GM18909 (cell line): ENCODE measurements at regions not wholly inside any gene's neighbourhood (a gene's known extent, or its start where the extent isn't known, plus 50 kb on each side); places are given as distances from the start of the nearest gene placed in this dataset.

ENCODE experiments used
- ATAC-seq: cut with Tn5 transposase; IDR thresholded peaks from one replicate; pipeline ENCODE4 v1.9.1; 2021; ENCODE audit warnings: mild to moderate bottlenecking; ENCODE audit not compliant: unreplicated experiment, poor library complexity

DNA sequence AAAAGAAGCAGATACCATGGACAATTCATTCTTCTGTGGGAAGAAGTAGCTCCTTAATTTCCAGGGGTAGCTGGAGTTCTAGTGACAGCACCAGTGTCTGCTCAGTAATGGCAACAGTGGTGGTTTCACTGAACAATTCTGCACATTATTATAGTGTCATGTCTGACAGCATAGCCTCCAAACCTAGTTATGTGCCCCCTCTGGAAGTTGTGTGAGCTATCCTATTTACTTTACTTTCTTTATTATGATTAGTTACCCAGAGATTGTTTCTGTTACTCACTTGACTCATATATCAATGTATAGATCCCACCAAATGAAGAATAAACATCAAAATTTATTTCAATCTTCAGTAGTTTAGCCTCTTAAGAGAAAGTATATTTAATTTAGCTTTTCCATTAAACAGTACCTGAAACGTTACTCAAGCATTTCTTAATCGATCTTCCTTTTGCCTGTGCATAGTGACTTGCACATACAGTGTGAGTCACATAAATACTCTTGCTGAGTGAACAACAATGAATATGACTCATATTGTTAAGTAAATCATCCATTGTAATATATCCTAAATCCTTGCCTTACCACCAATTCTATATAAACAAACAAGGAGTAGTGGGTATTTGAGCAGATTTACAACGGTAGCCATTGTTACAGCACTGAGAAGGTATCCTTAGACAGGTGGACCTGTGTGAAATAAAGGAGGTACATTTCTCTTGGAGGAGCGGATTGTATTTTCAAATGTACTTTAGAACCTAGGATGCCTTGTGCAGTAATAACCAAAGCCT is 534.7 kb downstream of the ANKRD50 start:
- no peak for ATAC-seq

DNA sequence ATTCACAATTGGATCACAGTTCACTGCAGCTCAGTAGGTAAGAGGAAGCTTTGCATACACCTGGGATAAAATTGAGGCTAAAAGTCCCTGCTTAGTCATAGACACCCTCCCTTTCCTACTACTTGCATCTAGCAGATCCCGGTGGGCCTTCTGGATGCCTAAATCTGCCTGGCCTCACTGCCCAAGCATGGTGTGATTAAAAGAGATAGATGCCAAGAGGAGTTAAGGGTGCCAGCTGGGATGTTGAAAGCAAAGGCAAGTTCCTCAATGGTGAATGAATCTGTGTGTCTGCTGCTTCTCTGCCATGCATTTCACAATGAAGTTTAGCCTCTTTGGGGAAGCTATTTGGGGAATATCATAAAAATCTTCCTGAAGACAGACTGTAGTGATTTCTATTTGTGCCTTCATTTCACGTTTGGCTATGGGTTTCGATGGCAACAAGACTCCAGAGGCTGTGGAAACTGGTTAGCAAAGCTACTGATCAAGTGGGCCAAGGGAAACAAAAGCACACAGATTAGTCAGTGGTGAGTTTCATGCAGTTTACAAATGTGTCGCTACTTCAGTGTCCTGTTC is 534.0 kb downstream of the ANKRD50 start:
- ATAC-seq = no peak

DNA sequence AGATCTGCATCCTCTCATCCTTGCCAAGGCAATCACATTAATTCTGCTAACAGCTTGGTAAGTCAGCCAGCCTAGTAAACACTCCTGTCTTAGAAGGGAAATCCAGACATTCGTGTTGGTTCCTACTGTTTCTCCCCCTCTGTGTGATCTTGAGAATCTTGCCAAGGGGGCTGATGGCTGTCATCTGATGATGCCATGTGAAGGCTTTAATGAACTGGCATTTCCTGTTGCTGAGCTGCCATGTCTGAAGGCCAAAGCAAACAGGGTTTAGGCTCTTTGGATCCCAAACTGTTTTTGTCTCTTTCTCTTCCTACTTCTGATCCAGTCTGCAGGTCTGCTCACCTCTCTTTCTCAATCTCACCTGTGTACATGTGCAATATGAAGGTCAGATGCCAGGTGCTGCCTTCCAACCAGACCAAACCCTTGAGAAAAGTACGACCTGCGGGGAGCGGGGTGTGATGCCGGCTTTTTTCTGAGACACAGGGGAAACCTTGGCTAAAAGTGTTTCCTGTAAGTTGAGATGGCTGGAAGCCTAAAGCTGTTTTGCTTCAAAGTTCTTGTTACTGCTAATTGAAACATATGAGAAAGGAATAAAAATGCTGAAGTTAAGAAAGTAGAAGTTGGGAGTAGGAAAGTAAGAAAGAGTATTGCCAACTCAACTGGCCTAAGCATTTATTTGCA is 532.9 kb downstream of the ANKRD50 start:
- no peak for ATAC-seq

DNA sequence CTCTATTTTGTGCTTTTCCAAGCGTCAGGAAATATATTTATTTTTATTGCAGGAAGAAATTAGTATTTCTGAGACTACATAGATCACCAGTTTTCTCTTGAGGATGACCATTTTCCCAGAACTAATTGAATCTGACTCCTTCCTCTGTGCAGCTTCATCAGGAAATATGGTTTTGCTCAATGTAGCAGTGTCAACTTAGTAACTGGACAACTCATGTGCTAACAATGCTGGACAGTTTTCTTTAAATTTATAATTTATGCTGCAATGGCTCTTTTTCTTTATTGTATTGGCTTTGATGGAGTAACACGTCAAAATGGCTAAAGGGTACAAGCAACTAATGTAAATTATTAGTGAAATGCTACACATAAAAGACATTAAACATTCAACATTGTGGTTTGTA is 531.5 kb downstream of the ANKRD50 start:
- no peak for ATAC-seq

DNA sequence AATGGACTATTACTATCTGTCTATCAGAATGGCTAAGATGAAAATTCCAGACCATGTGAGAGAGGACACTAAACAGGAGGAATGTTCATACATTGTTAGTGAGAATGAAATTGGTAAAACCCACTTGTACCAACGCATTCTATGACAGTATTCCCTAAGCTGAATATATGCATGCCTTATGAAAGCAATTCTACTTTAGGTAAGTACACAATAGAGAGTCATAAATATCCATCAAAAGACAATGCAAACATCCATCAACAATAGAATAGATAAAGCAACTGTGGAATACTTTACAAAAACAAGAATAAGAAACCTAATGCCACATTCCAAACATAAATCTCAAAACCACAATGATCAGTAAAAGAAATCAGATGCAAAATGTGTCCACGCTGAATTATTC is 529.3 kb downstream of the ANKRD50 start:
- no peak for ATAC-seq

DNA sequence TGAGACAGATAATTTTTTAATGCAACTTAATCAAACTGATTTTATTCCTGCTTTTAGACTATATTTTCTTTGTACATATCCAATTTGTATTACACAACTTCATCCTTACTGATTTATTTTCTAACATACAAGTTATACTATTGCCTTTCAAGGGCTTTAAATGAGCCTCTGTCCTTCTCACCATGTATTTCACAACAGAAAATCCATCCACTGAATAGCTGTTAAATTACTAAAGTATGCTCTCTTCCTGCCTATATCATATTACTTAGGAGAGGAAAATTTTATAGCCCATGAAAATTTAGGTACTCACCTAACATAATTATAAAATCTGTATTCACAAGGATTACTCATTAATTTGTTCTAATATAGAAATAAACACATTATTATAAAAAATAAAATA is 528.6 kb downstream of the ANKRD50 start:
- ATAC-seq = no peak

DNA sequence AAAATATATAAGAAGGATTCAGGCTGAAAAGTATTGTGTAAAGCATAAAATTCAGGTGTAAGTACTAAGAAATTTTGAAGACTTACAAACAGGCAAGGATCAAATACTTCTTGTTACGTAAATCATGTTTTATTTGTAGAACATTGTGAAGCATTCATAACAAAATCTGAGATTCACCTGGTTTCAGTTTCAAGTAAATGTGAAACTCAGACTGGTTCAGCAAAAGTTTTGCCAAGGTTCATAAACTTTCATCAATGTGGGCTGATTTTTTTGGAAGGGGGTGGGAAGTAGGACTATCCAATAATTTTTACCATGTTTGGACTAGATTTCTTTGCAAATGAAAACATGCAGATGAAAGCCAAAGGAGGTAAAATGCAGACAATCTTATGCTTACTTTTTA is 527.7 kb downstream of the ANKRD50 start:
- no peak for ATAC-seq

DNA sequence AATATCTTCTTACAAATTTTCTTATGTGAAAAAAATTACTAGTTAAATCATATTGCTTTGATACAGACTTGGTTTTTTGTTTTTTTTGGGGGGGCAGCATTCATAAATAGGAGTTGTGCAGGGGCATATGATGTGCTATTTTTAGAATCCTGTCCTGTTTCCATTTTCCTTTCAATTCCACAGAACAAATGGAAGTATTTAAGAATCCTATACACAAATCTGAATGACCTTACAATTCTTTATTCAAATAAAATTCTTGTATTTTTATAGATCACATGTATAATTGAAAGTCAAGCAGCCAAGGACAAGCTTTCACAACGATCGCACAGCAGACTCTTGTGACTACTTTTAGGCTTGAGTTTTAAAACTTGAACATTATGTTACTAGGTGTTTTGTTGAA is 523.9 kb downstream of the ANKRD50 start:
- no peak for ATAC-seq

DNA sequence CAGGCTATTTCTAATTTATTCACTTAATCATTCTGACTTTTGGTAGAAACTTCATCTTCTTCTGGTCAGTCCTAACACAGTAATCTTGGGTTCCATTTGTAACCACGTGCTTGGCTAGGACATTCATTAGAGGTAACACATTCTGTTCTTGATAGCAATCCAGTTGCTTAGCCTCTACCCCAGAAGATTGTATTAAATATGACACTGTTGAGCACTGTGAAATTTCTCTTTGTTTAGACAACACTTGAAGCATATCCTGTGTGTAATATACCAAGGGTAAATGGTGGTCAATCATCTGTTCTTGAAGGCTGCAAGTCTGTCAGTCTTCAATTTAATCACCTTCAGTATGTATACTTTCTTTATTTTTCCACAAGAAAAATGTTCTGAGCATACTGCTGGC is 523.0 kb downstream of the ANKRD50 start:
- no peak for ATAC-seq

DNA sequence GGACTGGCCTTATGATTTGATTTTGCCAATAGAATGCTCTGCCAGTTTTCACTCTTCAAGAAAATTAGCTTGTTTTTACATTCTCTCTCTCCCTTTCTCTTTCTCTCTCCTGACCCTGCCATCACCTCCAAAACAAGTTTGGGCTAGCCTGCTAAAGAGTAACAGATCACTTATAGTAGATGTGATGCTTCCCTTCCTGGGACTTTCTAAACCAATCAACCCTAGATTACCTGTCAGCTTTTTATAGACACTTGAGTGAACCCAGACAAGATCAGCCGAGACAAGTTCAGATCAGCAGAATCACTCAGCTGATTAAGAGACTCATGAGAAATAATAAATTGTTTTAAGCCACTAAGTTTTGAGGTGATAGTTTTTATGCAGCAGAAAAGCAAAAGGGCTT is 521.2 kb downstream of the ANKRD50 start:
- no peak for ATAC-seq

DNA sequence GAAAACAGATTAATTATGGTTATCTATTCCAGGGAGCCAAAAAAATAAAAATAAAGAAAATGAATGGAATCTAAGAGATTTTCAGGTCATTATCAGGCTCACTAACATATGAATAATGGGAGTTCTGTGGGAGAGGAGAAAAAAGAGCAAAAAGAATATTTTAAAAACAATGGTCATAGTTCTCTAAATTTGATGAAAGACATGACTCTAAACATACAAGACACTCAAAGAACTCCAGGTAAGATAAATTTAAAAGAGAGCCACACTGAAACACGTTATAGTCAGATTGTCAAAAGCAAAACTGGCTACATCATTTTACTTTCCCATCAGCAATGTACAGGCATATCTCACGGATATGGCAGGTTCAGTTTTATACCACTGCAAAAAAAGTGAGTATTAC is 520.0 kb downstream of the ANKRD50 start:
- no peak for ATAC-seq

DNA sequence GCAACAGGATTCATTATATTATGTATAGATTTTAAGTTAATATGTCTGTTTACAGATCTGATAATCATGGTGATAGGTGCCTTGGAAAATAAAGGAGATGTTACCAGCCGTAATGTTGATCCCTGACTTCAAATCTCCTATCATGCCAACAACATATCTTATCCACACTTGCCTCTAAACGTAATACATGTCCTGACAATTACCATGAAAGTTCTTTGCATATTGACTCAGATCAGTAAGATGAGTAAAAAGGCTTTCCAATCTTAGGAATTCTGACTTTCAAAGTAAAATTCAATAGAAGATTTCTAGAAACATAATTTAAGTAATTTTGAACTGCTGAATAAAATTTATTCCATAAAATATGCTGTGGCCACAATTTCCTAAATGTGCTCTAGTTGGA is 513.3 kb downstream of the ANKRD50 start:
- no peak for ATAC-seq

DNA sequence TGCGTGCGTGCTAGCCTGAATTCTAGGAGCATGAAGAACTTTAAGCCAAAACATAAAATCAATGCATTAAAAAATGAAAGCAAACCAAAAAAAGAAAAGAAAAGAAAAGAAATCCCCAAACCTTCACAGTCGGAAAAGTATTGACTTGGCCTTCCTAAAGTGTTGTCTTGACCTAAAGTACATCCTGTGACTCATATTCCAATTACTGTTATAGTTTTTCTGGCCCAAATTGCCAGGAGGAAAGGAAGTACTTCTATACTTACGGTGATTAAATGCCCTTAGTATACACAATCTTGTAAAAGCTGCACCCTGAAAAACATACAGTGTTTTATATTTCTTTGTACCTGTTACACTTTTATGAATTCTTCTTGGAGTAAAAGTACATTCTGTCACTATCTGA is 512.8 kb downstream of the ANKRD50 start:
- no peak for ATAC-seq

DNA sequence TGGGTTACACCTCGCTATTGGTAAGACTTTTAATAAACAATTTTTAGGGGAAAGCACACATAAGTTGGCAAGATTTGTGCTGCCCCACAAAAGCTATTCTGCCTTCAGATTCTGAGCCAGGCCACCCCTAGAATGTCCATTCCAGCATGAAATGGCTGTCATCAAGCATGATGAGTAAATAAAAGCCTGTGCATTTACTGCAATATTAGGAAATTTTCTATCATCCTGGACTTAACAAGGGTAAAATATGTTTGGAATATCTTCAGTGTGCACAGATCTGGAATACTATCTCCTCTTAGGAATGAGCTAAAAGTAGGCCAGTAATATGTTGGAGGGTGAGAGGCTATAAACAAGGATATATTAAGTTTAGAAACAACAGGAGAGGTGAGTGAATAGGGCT is 510.9 kb downstream of the ANKRD50 start:
- no peak for ATAC-seq

DNA sequence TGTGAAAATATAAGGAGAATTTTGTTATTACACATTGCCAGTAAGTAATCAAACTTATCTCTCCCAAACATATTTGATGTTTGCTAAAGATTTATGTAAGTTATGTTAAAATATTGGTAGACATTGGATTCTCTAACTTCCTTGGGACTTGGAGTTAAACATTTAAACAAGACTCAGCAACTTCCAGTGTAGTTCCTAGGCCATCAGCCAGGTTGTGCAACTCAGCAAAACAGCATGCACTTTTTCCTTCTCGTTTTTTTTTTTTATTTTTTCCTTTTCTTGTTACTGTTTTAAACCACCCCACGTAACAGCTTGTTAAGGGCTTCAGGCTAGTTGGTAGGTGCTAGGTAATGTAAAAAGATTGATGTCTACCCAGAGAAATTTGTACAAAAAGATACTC is 510.4 kb downstream of the ANKRD50 start:
- no peak for ATAC-seq

DNA sequence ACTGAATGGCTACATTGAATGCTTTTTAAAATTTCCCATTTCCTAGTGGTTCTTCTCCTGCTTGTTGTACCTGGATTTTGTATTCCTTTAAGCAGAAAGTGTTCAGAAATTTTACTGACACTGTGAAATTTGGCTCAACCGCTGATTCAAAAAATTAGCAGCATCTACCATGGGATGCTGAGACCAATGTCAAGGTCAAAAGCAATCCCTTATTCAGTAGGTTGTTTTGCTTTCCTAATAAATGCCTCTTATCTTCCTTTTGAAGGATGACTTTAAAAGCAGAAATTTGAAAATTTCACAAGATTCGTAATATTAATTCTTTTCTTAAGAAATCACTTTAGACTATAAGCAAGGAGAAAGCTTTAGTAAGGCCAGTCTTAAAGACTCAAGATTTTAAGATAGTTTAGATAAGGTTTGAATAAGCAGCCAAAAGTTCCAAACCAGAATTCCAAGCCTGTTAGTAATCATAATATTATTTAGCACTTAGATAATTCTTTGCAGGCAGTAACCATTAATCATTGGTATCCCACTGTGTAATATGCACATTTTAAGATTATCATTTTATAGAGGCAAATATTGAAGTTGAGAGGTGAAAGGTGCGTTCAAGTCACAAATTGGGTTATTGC is 508.8 kb downstream of the ANKRD50 start:
- no peak for ATAC-seq

DNA sequence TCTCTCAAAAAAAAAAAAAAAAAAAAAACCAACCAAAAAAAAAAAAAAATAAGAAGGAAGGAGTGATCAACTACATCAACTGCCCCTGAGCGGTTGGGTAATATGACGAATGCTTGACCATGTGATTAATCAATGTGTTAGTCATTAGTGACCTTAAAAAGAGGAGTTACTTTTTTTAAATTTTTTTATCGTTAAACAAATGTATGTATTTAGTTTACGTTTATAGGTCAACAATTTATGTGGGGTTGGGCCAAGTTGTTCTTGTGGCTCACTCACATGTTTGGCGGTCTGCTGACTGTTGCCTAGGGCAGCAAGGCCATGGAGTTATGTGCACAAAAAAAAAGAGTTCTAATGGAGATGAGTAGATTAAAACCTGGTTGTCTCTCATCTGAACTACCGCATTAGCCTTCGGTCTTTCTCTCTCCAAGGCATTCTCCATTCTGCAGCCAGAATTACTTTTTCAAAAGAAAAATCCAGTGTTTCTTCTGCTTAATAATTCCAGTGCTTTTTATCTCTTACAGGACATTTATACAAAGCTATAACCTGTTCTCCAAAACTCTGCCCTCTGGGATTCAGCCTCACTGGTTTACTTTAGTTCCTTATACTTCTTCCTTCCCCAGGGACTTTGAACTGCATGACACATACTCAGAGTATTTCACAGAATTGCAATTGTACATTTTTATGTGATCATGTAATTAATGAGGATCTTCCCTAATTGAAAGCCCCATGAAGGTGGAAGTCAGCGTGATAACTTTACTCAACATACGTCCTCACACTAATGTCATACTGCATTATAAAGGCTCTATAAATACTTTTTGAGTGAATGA is 505.5 kb downstream of the ANKRD50 start:
- no peak for ATAC-seq

DNA sequence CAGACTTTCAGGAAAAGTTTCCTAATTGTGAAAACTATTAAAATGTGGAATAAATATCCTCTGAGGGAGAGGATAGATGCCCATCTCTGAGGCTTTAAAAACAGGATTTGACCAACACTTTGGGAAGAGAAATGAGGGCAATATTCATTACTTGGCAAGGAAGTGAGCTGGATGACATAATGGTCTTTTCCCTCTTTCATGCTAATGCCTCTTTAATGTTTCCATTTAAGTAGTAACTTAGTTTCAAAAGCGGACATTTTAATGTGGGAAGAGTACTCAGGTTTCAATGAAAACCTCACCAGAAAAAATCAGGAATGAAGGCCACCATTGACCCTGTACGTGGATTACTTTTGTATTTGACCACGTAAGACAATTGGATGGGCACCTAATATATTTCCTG is 503.3 kb downstream of the ANKRD50 start:
- ATAC-seq = no peak

DNA sequence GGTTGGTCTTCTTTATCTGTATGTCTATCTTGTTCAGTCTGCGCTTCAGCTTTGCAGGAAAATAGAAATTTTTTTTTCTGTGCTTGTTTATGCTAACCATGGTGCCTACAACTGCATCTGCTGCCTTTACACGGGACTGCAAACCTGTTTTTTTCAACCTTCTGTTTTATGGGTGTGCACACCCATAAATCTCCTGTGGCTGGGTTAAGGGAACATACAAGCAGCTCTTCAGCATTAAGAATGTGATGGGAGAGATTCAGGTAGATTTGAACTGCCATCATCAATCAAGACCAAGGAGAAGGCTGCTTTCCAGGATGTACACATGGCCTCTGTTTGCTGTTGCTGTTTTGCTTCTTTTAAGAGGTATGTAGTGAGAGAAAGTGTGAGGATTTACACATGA is 502.9 kb downstream of the ANKRD50 start:
- no peak for ATAC-seq

DNA sequence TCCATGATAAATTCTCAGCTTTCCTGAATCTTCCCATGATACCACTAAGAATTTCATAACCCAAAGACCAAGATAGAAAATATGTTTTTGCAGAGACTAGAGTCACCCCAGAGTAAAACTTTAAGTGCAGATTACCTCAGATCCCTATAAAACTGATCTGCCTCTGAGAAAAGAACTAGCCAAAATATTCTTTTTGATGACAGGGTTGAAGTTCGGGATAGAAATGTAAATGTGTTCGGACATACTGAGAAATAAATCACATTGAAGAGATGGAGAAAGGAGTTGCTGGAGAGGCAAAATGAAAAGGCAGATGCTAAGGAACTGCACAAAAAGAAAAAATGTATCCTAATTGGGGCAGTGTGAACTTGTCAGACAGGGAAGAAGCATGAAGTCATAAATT is 501.8 kb downstream of the ANKRD50 start:
- ATAC-seq = no peak
